ENCODE measurements at regions not wholly inside any gene's neighbourhood (a gene's known extent, or its start where the extent isn't known, plus 50 kb on each side); places are given as distances from the start of the nearest gene placed in this dataset.

DNA sequence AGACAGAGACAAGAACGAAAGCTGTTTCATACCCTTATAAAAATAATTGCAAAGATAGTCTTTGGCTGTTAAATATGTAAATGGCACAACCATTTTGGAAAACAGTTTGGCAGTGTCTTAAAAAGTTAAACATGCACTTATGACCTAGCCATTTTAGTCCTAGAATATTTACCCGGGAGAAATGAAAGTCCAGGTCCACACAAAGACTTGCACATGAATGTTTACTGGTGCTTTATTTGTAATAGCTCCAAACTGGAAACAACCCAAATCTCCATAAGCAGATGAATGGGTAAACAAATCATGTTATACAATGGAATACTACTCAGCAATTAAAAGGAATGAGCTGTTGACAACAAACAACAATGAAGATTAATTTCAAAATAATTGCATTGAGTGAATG lies 380.4 kb downstream of the ETNK1 start:
- Histone ChIP-seq H3K9me3 (ENCODE audit: low read depth, low read length) (no peaks in the 10 kb centered on the region), H3K27ac (ENCODE audit: low read depth, low read length) (no peak overlapping the region), H3K4me3 (ENCODE audit: insufficient read depth, low read length) (no peak overlapping the region), H3K27me3 (ENCODE audit: insufficient read depth, low read length) (no peaks in the 10 kb centered on the region), H3K4me1 (ENCODE audit: insufficient read depth, low read length) (no peaks in the 10 kb centered on the region), H2AFZ (ENCODE audit: low read length) (no peak overlapping the region), H3K79me2 (ENCODE audit: insufficient read depth, low read length) (no peaks in the 10 kb centered on the region), H3K36me3 (ENCODE audit: insufficient read depth, low read length) (no peaks in the 10 kb centered on the region), H3K4me2 (ENCODE audit: insufficient read depth, low read length) (no peak overlapping the region), H4K20me1 (ENCODE audit: insufficient read depth, low read length) (no peaks in the 10 kb centered on the region)
- no peak for DNase-seq (ENCODE audit: insufficient read length, low spot score, missing footprints)
- TF ChIP-seq, protein P1, sequence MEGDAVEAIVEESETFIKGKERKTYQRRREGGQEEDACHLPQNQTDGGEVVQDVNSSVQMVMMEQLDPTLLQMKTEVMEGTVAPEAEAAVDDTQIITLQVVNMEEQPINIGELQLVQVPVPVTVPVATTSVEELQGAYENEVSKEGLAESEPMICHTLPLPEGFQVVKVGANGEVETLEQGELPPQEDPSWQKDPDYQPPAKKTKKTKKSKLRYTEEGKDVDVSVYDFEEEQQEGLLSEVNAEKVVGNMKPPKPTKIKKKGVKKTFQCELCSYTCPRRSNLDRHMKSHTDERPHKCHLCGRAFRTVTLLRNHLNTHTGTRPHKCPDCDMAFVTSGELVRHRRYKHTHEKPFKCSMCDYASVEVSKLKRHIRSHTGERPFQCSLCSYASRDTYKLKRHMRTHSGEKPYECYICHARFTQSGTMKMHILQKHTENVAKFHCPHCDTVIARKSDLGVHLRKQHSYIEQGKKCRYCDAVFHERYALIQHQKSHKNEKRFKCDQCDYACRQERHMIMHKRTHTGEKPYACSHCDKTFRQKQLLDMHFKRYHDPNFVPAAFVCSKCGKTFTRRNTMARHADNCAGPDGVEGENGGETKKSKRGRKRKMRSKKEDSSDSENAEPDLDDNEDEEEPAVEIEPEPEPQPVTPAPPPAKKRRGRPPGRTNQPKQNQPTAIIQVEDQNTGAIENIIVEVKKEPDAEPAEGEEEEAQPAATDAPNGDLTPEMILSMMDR (IDR thresholded peaks at IDR 0.05; ENCODE audit: extremely low read depth, low read depth, low read length): no peak

DNA sequence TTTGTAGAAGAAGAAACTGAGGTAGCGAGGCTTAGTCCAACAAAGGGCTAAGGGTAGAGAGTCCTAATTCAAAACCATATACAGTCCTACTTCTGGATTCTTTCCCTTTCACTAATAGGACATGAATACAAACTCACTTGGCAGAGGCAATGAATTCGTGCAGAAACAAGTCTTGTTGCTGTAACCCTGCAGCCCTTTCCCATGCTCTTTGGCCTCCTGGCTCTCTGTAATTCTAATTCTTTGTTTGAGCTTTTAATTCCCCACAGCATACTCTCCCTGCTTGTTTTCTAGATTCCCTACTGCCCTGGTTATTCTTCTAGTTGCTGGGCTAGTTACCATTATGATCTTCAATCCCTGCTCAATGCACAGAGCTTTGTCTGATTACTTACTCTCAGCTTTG lies 381.4 kb downstream of the ETNK1 start:
- Histone ChIP-seq H4K20me1 (ENCODE audit: insufficient read depth, low read length) (no peaks in the 10 kb centered on the region), H3K27ac (ENCODE audit: low read depth, low read length) (no peak overlapping the region), H3K4me3 (ENCODE audit: insufficient read depth, low read length) (no peak overlapping the region), H3K9me3 (ENCODE audit: low read depth, low read length) (no peaks in the 10 kb centered on the region), H3K27me3 (ENCODE audit: insufficient read depth, low read length) (no peaks in the 10 kb centered on the region), H2AFZ (ENCODE audit: low read length) (no peak overlapping the region), H3K79me2 (ENCODE audit: insufficient read depth, low read length) (no peaks in the 10 kb centered on the region), H3K36me3 (ENCODE audit: insufficient read depth, low read length) (no peaks in the 10 kb centered on the region), H3K4me2 (ENCODE audit: insufficient read depth, low read length) (no peak overlapping the region), H3K4me1 (ENCODE audit: insufficient read depth, low read length) (no peaks in the 10 kb centered on the region)
- no peak for DNase-seq (ENCODE audit: insufficient read length, low spot score, missing footprints)
- TF ChIP-seq, protein P1 (IDR thresholded peaks at IDR 0.05; ENCODE audit: extremely low read depth, low read depth, low read length): no peak

DNA sequence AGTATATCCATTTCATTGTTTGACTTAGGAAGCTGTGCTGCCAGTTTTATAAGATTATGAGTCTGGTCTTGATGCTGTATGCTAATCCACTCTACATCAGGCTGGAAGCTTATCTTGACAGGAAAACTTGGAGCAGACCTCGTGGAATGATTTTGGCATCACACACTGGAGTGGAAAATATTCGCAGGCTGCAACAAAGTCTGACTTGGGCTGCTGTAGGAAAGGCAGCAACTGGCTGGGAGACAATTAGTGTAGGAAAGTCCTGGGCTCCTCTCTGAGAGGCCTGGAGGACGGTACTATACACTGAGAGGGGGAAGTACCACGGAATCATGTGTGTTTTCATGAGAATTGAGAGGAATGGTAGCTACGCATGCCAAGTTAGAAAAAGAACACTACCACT lies 383.7 kb downstream of the ETNK1 start:
- no peak overlapping the region for H3K27ac ChIP-seq (ENCODE audit: low read depth, low read length)
- TF ChIP-seq, protein P1 (IDR thresholded peaks at IDR 0.05; ENCODE audit: extremely low read depth, low read depth, low read length): no peak
- peaks cover 3% of the 10 kb centered on the region for H3K27me3 ChIP-seq (ENCODE audit: insufficient read depth, low read length)
- H3K79me2 ChIP-seq (ENCODE audit: insufficient read depth, low read length): no peaks in the 10 kb centered on the region
- no peaks in the 10 kb centered on the region for H3K4me1 ChIP-seq (ENCODE audit: insufficient read depth, low read length)
- H4K20me1 ChIP-seq (ENCODE audit: insufficient read depth, low read length): no peaks in the 10 kb centered on the region
- no peak for DNase-seq (ENCODE audit: insufficient read length, low spot score, missing footprints)
- H3K4me3 ChIP-seq (ENCODE audit: insufficient read depth, low read length): no peak overlapping the region
- no peak overlapping the region for H2AFZ ChIP-seq (ENCODE audit: low read length)
- H3K4me2 ChIP-seq (ENCODE audit: insufficient read depth, low read length): no peak overlapping the region
- H3K9me3 ChIP-seq (ENCODE audit: low read depth, low read length): no peaks in the 10 kb centered on the region
- no peaks in the 10 kb centered on the region for H3K36me3 ChIP-seq (ENCODE audit: insufficient read depth, low read length)

DNA sequence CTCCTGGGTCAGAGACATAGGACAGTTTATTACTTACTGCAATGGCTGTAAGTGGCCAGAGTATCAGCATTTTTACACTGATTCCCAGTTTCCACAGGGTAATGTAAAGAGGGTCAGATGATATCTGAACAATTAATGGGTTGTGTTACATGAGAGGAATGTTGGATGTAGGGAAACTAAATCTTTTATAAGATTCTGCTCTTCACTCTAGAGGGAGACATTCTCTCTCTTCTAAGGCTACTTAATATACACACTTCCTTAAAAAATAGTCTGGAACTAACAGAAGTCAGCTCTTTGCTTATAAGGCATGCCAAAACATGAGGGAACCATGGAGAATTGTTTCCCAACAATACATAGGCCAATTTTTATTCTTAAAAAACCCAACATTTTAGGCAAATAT lies 389.8 kb downstream of the ETNK1 start:
- H3K9me3 ChIP-seq (ENCODE audit: low read depth, low read length): no peaks in the 10 kb centered on the region
- H2AFZ ChIP-seq (ENCODE audit: low read length): no peak overlapping the region
- H3K27me3 ChIP-seq (ENCODE audit: insufficient read depth, low read length): peaks cover 3% of the 10 kb centered on the region
- H3K79me2 ChIP-seq (ENCODE audit: insufficient read depth, low read length): no peaks in the 10 kb centered on the region
- no peak overlapping the region for H3K4me3 ChIP-seq (ENCODE audit: insufficient read depth, low read length)
- no peaks in the 10 kb centered on the region for H4K20me1 ChIP-seq (ENCODE audit: insufficient read depth, low read length)
- H3K27ac ChIP-seq (ENCODE audit: low read depth, low read length): no peak overlapping the region
- H3K4me1 ChIP-seq (ENCODE audit: insufficient read depth, low read length): no peaks in the 10 kb centered on the region
- TF ChIP-seq, protein P1 (IDR thresholded peaks at IDR 0.05; ENCODE audit: extremely low read depth, low read depth, low read length): no peak
- H3K36me3 ChIP-seq (ENCODE audit: insufficient read depth, low read length): no peaks in the 10 kb centered on the region
- DNase-seq (ENCODE audit: insufficient read length, low spot score, missing footprints): no peak
- no peak overlapping the region for H3K4me2 ChIP-seq (ENCODE audit: insufficient read depth, low read length)

Measured in osteoblast (primary cell).